GM10266 (cell line): ENCODE measurements at regions not wholly inside any gene's neighbourhood (a gene's known extent, or its start where the extent isn't known, plus 50 kb on each side); places are given as distances from the start of the nearest gene placed in this dataset.

Experiments
- DNase-seq: peaks from one replicate; pipeline ENCODE4 v3.0.0; 2012; ENCODE audit errors: extremely low spot score
- CTCF ChIP-seq: IDR thresholded peaks from 2 replicates; pipeline ENCODE4 v1.5.1; 2012; ENCODE audit warnings: mild to moderate bottlenecking, low read depth; ENCODE audit not compliant: control insufficient read depth, insufficient read depth; ENCODE audit errors: missing control alignments

GRCh38 chr18:60943297-60943696 is 389.9 kb upstream of the CDH20 start:
- TF ChIP-seq CTCF = no peak
- no peak for DNase-seq

- no peak for DNase-seq
- TF ChIP-seq CTCF = no peak
These were observed 382.6 kb upstream of the CDH20 start for GRCh38 chr18:60950634-60951033.

- TF ChIP-seq CTCF = no peak
- DNase-seq = no peak
These were observed 382.1 kb upstream of the CDH20 start for GRCh38 chr18:60951091-60951490.

DNA sequence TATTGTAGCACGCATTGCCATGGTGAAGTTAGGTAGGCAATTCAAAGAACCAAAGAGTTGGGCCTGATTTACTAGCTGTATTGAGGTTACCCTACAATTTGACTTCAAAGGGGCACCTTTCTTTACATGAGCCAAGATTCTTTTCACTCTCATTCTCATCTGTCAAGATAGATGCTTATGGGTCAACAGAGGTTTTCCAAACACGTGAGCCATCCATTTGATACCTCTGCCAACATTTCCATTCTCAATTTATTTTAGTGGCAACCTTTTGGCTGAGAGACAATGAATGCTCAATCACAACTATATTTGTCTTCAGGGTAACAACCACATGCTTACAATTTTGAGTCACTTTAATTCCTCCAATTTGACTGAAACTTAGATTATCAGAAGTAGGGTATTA is 370.6 kb upstream of the CDH20 start:
- TF ChIP-seq CTCF = no peak

DNA sequence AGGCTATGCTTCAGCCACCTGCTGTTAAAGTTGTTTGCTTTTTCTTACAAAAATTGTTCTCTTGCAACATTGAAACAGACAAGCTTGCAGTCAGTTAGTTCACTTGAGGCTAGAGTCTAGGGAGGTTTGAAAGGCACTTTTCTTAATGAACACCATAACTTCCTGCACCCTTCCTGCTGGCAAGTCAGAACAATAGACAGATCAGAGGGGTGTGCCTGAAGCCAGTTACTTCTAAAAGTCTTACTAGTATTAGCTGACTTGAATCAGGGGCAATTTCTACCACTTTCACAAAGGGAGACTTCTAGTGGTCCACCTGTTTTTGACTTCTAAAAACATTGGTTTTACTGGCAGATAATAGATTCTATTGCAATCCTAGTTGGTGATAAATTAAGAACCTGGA is 367.4 kb upstream of the CDH20 start:
- DNase-seq = no peak

More for the DNA sequence above, 370.6 kb upstream of the CDH20 start:
- DNase-seq = no peak

DNA sequence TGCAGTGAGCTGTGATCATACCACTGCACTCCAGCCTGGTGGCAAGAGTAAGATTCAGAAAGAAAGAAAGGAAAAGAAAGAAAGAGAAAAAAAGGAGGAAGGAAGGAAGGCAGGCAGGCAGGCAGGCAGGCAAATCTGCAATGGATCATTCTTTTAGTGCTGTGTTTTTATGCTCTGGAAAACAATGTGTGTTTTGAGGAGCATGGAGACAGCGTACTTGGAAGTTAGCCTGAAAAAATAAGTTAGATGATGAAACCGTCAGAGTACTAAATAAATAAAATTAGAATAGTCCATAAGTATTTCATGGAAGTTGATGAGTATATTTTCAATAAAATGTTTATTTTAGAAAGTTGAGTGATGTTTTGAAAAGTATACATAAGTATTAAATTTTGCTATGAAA is 366.4 kb upstream of the CDH20 start:
- no peak for DNase-seq
- TF ChIP-seq CTCF = no peak

More for the DNA sequence above, 367.4 kb upstream of the CDH20 start:
- TF ChIP-seq CTCF = no peak

GRCh38 chr18:60975420-60975819 is 357.8 kb upstream of the CDH20 start:
- no peak for DNase-seq
- TF ChIP-seq CTCF = no peak
